ENCODE measurements at regions not wholly inside any gene's neighbourhood (a gene's known extent, or its start where the extent isn't known, plus 50 kb on each side); places are given as distances from the start of the nearest gene placed in this dataset.

- TF ChIP-seq CTCF (IDR thresholded peaks at IDR 0.05; ENCODE audit: extremely low read depth in 1 of 2, insufficient read depth in 1 of 2, low read depth in 1 of 2, low read length in 2 of 2) (no peak), MAX (IDR thresholded peaks at IDR 0.05; ENCODE audit: insufficient read depth, insufficient read length) (no peak), EZH2 (IDR thresholded peaks at IDR 0.05; ENCODE audit: borderline replicate concordance, low read depth, low read length, severe bottlenecking) (no peak), POLR2AphosphoS5 (IDR thresholded peaks at IDR 0.05; ENCODE audit: insufficient read depth, low read depth, low read length) (no peak), FOS (IDR thresholded peaks at IDR 0.05; ENCODE audit: borderline replicate concordance, insufficient read depth, low read length) (no peak), POLR2A (IDR thresholded peaks at IDR 0.05; ENCODE audit: low read depth, low read length) (no peak), MYC (IDR thresholded peaks at IDR 0.05; ENCODE audit: low read depth, low read length) (no peak)
Measured at GRCh38 chr1:165124772-165125171, 231.7 kb downstream of the LMX1A start.

Data from endothelial cell of umbilical vein (primary cell).